GM23338 (cell line): ENCODE measurements at regions not wholly inside any gene's neighbourhood (a gene's known extent, or its start where the extent isn't known, plus 50 kb on each side); places are given as distances from the start of the nearest gene placed in this dataset.

ENCODE experiments used
- CREB1 ChIP-seq: fragments of 250-450 bp; sonication (Bioruptor Pico); IDR thresholded peaks from 2 replicates; pipeline ENCODE4 v1.5.0; 2020; ENCODE audit warnings: low read depth, mild to moderate bottlenecking, moderate library complexity
- CTCF ChIP-seq, 2 experiments: fragments of 200-600 bp in 1 of 2; sonication (generic) in 1 of 2; conservative IDR thresholded peaks; 2 replicates each; pipeline versions ENCODE4 v1.5.1 to v1.6.1; 2016 to 2017; ENCODE audit warnings: antibody characterized with exemption in 2 of 2, low read depth in 2 of 2, mild to moderate bottlenecking in 2 of 2, moderate library complexity in 1 of 2
- ETS1 ChIP-seq: IDR thresholded peaks from 2 replicates; pipeline ENCODE4 v1.6.1; 2016; ENCODE audit warnings: antibody characterized with exemption

- TF ChIP-seq ETS1: no peak
- no peak for TF ChIP-seq CTCF (conservative IDR thresholded peaks at IDR 0.05; ENCODE audit: low read depth in 2 of 2)
- no peak for TF ChIP-seq CREB1 (CRISPR knock-in tag)
Observed at GRCh38 chr15:93180128-93180527, 91.1 kb upstream of the RGMA start.
